Calu3 (cell line): ENCODE measurements at regions not wholly inside any gene's neighbourhood (a gene's known extent, or its start where the extent isn't known, plus 50 kb on each side); places are given as distances from the start of the nearest gene placed in this dataset.

Source experiments
- BruUV-seq: library from RNA; stranded (reverse); fragments of 400-500 nt; replicated peaks from 2 replicates; lab custom pipeline; 2021; lab: Mats Ljungman, UMichigan
- CTCF ChIA-PET: fragments of 300-600 bp; sonication (Branson Sonifier 250); formaldehyde crosslinking; loops from one replicate; lab custom pipeline; 2022; ENCODE audit warnings: antibody characterized with exemption; lab: Charles Lee
- DNase-seq: peaks from one replicate; pipeline ENCODE4 v3.0.0; 2022
- H3K27ac Mint-ChIP-seq: one replicate; pipeline ENCODE4 v1.8.0; 2022; ENCODE audit warnings: mixed read lengths; ENCODE audit not compliant: unreplicated experiment
- H3K27me3 Mint-ChIP-seq: one replicate; pipeline ENCODE4 v1.8.0; 2022; ENCODE audit warnings: mixed read lengths; ENCODE audit not compliant: unreplicated experiment
- H3K36me3 Mint-ChIP-seq: one replicate; pipeline ENCODE4 v1.8.0; 2022; ENCODE audit warnings: mild to moderate bottlenecking, moderate library complexity, mixed read lengths; ENCODE audit not compliant: insufficient read depth, unreplicated experiment
- H3K4me1 Mint-ChIP-seq: one replicate; pipeline ENCODE4 v1.8.0; 2022; ENCODE audit warnings: mild to moderate bottlenecking, low read depth, mixed read lengths; ENCODE audit not compliant: unreplicated experiment
- H3K4me3 Mint-ChIP-seq: one replicate; pipeline ENCODE4 v1.8.0; 2022; ENCODE audit warnings: mild to moderate bottlenecking, low read depth, moderate library complexity, mixed read lengths; ENCODE audit not compliant: unreplicated experiment
- H3K9me3 Mint-ChIP-seq: one replicate; pipeline ENCODE4 v1.8.0; 2022; ENCODE audit warnings: low read depth, mixed read lengths; ENCODE audit not compliant: unreplicated experiment
- intact Hi-C: fragments of 100-400 bp; cut with micrococcal nuclease; formaldehyde crosslinking; loops from one replicate; pipeline ENCODE4 v1.10.0; 2022; ENCODE audit not compliant: unreplicated experiment
- TF ChIP-seq, protein P1 (sequence below): fragments of 200-600 bp; IDR thresholded peaks from one replicate; pipeline ENCODE4 v1.8.0; 2022; ENCODE audit warnings: antibody characterized with exemption; ENCODE audit not compliant: unreplicated experiment

DNA sequence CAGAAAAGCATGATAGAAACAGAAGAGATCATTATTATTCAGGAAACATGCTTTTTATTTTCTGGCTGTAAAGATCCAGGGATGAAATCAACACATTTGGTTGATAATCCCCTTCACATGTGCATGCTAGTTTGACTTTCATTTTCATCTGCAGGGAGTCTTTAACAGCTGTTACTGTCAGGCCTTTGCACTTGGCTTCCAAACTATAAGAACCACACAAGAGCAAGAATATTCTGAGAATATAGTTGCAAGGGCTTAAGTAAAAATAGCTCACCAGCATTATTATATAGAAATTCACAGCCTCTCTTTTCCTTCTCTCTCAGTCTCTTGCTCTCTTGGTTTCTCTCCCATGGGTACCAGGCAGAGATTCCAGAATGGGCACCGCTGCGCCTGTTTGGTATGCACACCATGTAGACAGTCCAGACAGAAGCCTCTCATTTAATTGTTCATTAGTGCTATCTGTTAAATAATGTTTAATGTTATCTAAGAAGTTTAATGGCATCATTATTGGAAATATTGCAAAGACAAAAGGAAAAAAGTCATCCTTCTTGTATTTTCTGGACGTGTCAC is 622.3 kb upstream of the PLXNA2 start:
- H3K9me3 Mint-ChIP-seq = peaks cover 7% of the 10 kb centered on the region
- no peaks in the 10 kb centered on the region for H3K4me1 Mint-ChIP-seq
- H3K27ac Mint-ChIP-seq = no peak overlapping the region
- no TSS peak for BruUV-seq
- intact Hi-C loops = no loop called here
- no peak for DNase-seq
- H3K36me3 Mint-ChIP-seq = no peaks in the 10 kb centered on the region
- TF ChIP-seq, protein P1, sequence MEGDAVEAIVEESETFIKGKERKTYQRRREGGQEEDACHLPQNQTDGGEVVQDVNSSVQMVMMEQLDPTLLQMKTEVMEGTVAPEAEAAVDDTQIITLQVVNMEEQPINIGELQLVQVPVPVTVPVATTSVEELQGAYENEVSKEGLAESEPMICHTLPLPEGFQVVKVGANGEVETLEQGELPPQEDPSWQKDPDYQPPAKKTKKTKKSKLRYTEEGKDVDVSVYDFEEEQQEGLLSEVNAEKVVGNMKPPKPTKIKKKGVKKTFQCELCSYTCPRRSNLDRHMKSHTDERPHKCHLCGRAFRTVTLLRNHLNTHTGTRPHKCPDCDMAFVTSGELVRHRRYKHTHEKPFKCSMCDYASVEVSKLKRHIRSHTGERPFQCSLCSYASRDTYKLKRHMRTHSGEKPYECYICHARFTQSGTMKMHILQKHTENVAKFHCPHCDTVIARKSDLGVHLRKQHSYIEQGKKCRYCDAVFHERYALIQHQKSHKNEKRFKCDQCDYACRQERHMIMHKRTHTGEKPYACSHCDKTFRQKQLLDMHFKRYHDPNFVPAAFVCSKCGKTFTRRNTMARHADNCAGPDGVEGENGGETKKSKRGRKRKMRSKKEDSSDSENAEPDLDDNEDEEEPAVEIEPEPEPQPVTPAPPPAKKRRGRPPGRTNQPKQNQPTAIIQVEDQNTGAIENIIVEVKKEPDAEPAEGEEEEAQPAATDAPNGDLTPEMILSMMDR = no peak
- CTCF ChIA-PET = no interaction called here
- no peak overlapping the region for H3K4me3 Mint-ChIP-seq
- no peaks in the 10 kb centered on the region for H3K27me3 Mint-ChIP-seq

DNA sequence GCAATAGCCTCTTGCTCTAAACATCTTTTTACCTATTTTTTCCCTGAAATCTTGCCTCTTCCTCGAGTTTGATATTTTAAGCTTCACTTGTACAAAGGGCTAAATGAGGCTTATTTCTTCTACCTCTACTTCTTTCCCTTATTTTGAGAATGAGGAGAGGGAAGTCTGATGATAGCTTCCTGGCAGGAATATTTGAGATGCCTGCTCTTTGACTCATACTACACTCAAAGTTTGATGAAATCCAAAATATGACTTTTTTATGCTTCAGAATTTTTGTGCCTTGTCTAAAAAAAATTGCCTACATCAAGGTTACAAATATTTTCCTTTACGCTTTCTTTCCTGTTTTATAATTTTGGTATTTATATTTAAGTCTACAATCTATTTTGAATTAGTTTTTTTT is 624.4 kb upstream of the PLXNA2 start:
- Mint-ChIP-seq H3K4me3 (no peak overlapping the region), H3K27ac (no peak overlapping the region), H3K27me3 (no peaks in the 10 kb centered on the region), H3K4me1 (no peaks in the 10 kb centered on the region), H3K9me3 (peaks cover 14% of the 10 kb centered on the region), H3K36me3 (no peaks in the 10 kb centered on the region)
- intact Hi-C loops = no loop called here
- BruUV-seq = no TSS peak
- DNase-seq = no peak
- CTCF ChIA-PET = no interaction called here
- TF ChIP-seq, protein P1 = no peak

DNA sequence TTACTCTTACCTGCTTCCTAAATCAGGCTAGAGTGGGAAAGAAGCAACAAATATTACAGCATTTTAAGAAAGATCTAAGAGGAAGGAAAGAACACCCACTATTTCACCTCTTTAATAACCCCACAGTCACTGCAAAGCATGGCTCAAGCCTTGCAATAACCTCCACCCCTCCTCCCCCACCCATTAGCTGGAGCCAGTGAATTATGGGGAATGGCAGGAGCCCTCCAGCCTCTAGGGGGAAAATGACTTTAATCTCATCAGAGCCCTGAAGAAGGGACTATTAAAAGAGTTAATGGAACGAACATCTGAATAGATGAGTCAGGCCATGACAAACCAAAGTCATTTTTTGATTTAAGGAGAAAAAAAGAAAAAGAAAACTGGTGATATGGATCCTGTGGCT is 630.7 kb upstream of the PLXNA2 start:
- H3K27ac Mint-ChIP-seq = no peak overlapping the region
- no peak for DNase-seq
- H3K4me1 Mint-ChIP-seq = no peaks in the 10 kb centered on the region
- no peak overlapping the region for H3K4me3 Mint-ChIP-seq
- no TSS peak for BruUV-seq
- CTCF ChIA-PET = no interaction called here
- no peaks in the 10 kb centered on the region for H3K36me3 Mint-ChIP-seq
- no peaks in the 10 kb centered on the region for H3K27me3 Mint-ChIP-seq
- intact Hi-C loops = no loop called here
- peaks cover 19% of the 10 kb centered on the region for H3K9me3 Mint-ChIP-seq
- TF ChIP-seq, protein P1 = no peak

DNA sequence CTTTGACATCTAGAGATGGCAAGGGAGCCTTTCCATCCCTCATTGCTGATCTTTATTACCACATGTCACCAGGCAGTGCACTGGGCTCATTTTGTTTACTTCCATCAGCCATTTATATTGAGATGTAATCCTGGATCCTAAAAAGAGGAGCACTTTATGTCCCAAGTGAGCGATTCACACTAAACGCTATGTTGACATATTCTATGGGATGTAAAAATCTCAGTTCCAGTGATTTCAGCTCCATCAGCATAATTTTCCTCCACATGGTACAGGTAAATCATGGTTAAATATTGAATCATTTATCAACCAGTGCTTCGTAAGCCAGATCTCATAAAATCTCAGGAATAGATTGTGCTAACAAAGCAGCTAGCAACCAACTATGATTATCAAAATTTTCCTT is 634.8 kb upstream of the PLXNA2 start:
- DNase-seq = no peak
- no peak overlapping the region for H3K4me3 Mint-ChIP-seq
- H3K27me3 Mint-ChIP-seq = no peaks in the 10 kb centered on the region
- TF ChIP-seq, protein P1 = no peak
- H3K9me3 Mint-ChIP-seq = peaks cover 10% of the 10 kb centered on the region
- BruUV-seq = no TSS peak
- intact Hi-C loops = no loop called here
- no peaks in the 10 kb centered on the region for H3K4me1 Mint-ChIP-seq
- no peak overlapping the region for H3K27ac Mint-ChIP-seq
- CTCF ChIA-PET = no interaction called here
- no peaks in the 10 kb centered on the region for H3K36me3 Mint-ChIP-seq
